ENCODE measurements at regions not wholly inside any gene's neighbourhood (a gene's known extent, or its start where the extent isn't known, plus 50 kb on each side); places are given as distances from the start of the nearest gene placed in this dataset.

DNA sequence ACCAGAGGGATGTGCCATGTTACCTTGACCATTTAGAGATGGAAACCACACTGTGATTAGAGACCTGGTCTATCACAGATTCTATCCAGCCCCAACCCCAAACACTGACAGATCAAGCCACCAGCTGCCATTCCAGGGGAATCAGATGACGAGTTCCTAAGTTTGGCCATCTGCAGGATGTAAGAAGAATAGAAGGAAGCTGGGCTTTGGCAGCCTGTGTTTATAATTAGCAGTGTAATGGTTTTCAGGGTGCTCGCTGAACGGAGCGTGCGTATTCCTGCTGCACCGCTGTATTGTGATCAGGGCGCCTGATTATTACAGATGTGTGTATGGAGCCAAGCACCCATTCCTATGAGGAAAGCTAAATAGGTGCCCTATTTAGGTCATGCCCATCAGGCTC lies 138.1 kb downstream of the LRRC30 start:
- no peaks in the 10 kb centered on the region for H3K9me3 ChIP-seq (ENCODE audit: control insufficient read depth, low read length)
- no peak overlapping the region for H3K9ac ChIP-seq
- H2AFZ ChIP-seq = no peak overlapping the region
- H3K36me3 ChIP-seq (ENCODE audit: control insufficient read depth, insufficient read depth, low read length) = no peaks in the 10 kb centered on the region
- no peaks in the 10 kb centered on the region for H3K79me2 ChIP-seq
- H3K4me1 ChIP-seq = no peaks in the 10 kb centered on the region
- no peak overlapping the region for H3K27ac ChIP-seq
- no peak overlapping the region for H3K4me2 ChIP-seq (ENCODE audit: low read length)
- no peaks in the 10 kb centered on the region for H3K27me3 ChIP-seq (ENCODE audit: control insufficient read depth, insufficient read depth, low read length)
- TF ChIP-seq CTCF (IDR thresholded peaks at IDR 0.05) = no peak
- H3K4me3 ChIP-seq (ENCODE audit: low read depth, low read length) = no peak overlapping the region

- H3K9ac ChIP-seq = no peak overlapping the region
- no peaks in the 10 kb centered on the region for H3K27me3 ChIP-seq (ENCODE audit: control insufficient read depth, insufficient read depth, low read length)
- H2AFZ ChIP-seq = no peak overlapping the region
- H3K36me3 ChIP-seq (ENCODE audit: control insufficient read depth, insufficient read depth, low read length) = no peaks in the 10 kb centered on the region
- H3K27ac ChIP-seq = peak overlapping the region; percentile 55
- H3K4me2 ChIP-seq (ENCODE audit: low read length) = no peak overlapping the region
- H3K9me3 ChIP-seq (ENCODE audit: control insufficient read depth, low read length) = no peaks in the 10 kb centered on the region
- H3K79me2 ChIP-seq = no peaks in the 10 kb centered on the region
- TF ChIP-seq CTCF (IDR thresholded peaks at IDR 0.05) = no peak
- no peaks in the 10 kb centered on the region for H3K4me1 ChIP-seq
- no peak overlapping the region for H3K4me3 ChIP-seq (ENCODE audit: low read depth, low read length)
Observed at GRCh38 chr18:7370375-7370774, 139.5 kb downstream of the LRRC30 start.

GRCh38 chr18:7370802-7371201 lies 139.9 kb downstream of the LRRC30 start:
- Histone ChIP-seq H3K36me3 (ENCODE audit: control insufficient read depth, insufficient read depth, low read length) (no peaks in the 10 kb centered on the region), H3K27me3 (ENCODE audit: control insufficient read depth, insufficient read depth, low read length) (no peaks in the 10 kb centered on the region), H2AFZ (no peak overlapping the region), H3K9me3 (ENCODE audit: control insufficient read depth, low read length) (no peaks in the 10 kb centered on the region), H3K9ac (no peak overlapping the region), H3K4me3 (ENCODE audit: low read depth, low read length) (no peak overlapping the region), H3K27ac (no peak overlapping the region), H3K79me2 (no peaks in the 10 kb centered on the region), H3K4me2 (ENCODE audit: low read length) (no peak overlapping the region), H3K4me1 (no peaks in the 10 kb centered on the region)
- no peak for TF ChIP-seq CTCF (IDR thresholded peaks at IDR 0.05)

DNA sequence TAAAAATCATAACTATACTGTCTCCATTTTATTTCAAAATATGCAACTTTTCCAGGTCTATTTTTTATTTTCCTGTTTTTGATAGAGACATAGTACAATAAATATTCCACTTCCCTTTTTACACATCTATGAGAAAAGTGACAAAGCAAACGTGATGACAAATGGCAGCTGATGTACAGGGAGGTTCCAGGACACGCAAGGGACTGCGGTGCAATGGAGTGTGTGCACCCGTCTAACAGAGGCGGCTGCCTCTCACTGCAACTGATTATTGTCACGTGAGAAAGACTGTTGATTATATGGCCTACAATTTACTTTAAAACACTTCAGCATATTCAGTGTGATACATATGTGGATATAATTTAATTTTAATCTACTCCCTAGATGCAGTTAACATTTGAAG lies 142.6 kb downstream of the LRRC30 start:
- H3K27ac ChIP-seq = no peak overlapping the region
- H3K9me3 ChIP-seq (ENCODE audit: control insufficient read depth, low read length) = no peaks in the 10 kb centered on the region
- no peaks in the 10 kb centered on the region for H3K36me3 ChIP-seq (ENCODE audit: control insufficient read depth, insufficient read depth, low read length)
- no peak overlapping the region for H3K4me2 ChIP-seq (ENCODE audit: low read length)
- H3K4me3 ChIP-seq (ENCODE audit: low read depth, low read length) = no peak overlapping the region
- no peaks in the 10 kb centered on the region for H3K4me1 ChIP-seq
- no peak for TF ChIP-seq CTCF (IDR thresholded peaks at IDR 0.05)
- no peak overlapping the region for H3K9ac ChIP-seq
- no peaks in the 10 kb centered on the region for H3K27me3 ChIP-seq (ENCODE audit: control insufficient read depth, insufficient read depth, low read length)
- H2AFZ ChIP-seq = no peak overlapping the region
- H3K79me2 ChIP-seq = no peaks in the 10 kb centered on the region

GRCh38 chr18:7381307-7381706 lies 150.4 kb downstream of the LRRC30 start:
- Histone ChIP-seq H3K4me2 (ENCODE audit: low read length) (no peak overlapping the region), H3K9me3 (ENCODE audit: control insufficient read depth, low read length) (no peaks in the 10 kb centered on the region), H3K9ac (no peak overlapping the region), H3K27me3 (ENCODE audit: control insufficient read depth, insufficient read depth, low read length) (no peaks in the 10 kb centered on the region), H3K4me3 (ENCODE audit: low read depth, low read length) (no peak overlapping the region), H3K27ac (no peak overlapping the region), H3K79me2 (no peaks in the 10 kb centered on the region), H3K36me3 (ENCODE audit: control insufficient read depth, insufficient read depth, low read length) (no peaks in the 10 kb centered on the region), H3K4me1 (no peaks in the 10 kb centered on the region), H2AFZ (no peak overlapping the region)
- no peak for TF ChIP-seq CTCF (IDR thresholded peaks at IDR 0.05)

Data from parathyroid adenoma (tissue), 2 donors.